Activated CD8-positive, alpha-beta T cell treated with anti-CD3 and anti-CD28 coated beads for 36 hours (primary cell): ENCODE measurements at regions not wholly inside any gene's neighbourhood (a gene's known extent, or its start where the extent isn't known, plus 50 kb on each side); places are given as distances from the start of the nearest gene placed in this dataset.
"Not testable (repeated sequence)": the region's sequence is repeated elsewhere in the genome, so short reads cannot be mapped to it uniquely, and the experiment has no call there.

Experiments
- ATAC-seq: fragments of 200-7000 bp; cut with Tn5 transposase; one replicate; pipeline ENCODE4 v1.10.0; 2021; ENCODE audit warnings: mild to moderate bottlenecking, moderate library complexity
- CTCF ChIA-PET: fragments of 350-600 bp; sonication (Branson Sonifier 250); formaldehyde crosslinking; loops from one replicate; lab custom pipeline; 2021; ENCODE audit warnings: antibody characterized with exemption; lab: Charles Lee
- POLR2A ChIA-PET: fragments of 350-600 bp; sonication (Branson Sonifier 250); formaldehyde crosslinking; loops from one replicate; lab custom pipeline; 2021; ENCODE audit warnings: antibody characterized with exemption; lab: Charles Lee
- DNase-seq: peaks from one replicate; pipeline ENCODE4 v3.0.0-alpha.2; 2020
- H3K27ac Mint-ChIP-seq: one replicate; pipeline ENCODE4 v1.8.0; 2021; ENCODE audit warnings: mild to moderate bottlenecking, mixed read lengths
- H3K27me3 Mint-ChIP-seq: one replicate; pipeline ENCODE4 v1.8.0; 2021; ENCODE audit warnings: mixed read lengths
- H3K36me3 Mint-ChIP-seq: one replicate; pipeline ENCODE4 v1.8.0; 2021; ENCODE audit warnings: low read depth, mixed read lengths
- H3K4me1 Mint-ChIP-seq: one replicate; pipeline ENCODE4 v1.8.0; 2021; ENCODE audit warnings: low read depth, mixed read lengths
- H3K4me3 Mint-ChIP-seq: one replicate; pipeline ENCODE4 v1.8.0; 2021; ENCODE audit warnings: mild to moderate bottlenecking, moderate library complexity, mixed read lengths
- H3K9me3 Mint-ChIP-seq: one replicate; pipeline ENCODE4 v1.8.0; 2021; ENCODE audit warnings: mixed read lengths
- intact Hi-C: fragments of 100-400 bp; cut with micrococcal nuclease; formaldehyde crosslinking; loops from one replicate; pipeline ENCODE4 v1.10.0; 2022
- TF ChIP-seq, protein P1 (sequence below): fragments of 200-600 bp; IDR thresholded peaks from one replicate; pipeline ENCODE4 v1.8.0; 2022; ENCODE audit warnings: antibody characterized with exemption, mild to moderate bottlenecking

DNA sequence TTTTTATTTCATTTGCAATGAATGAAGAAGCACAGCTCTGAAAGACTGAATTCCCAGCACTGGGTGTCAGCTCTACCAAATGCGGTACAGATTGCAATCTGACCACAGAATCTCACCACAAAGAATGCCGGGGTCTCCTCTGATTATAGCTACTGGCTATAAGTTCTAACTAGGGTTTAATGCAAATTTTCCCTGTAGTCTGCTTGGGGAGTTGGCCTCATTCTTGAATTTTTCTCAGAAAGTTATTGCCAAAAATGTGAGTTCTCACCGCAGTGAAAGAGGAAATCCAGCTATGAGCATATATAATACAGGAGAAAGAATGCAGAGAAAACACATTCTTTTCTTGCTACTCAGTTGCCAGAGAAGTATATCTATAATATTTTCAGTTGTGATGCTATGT lies 1255.7 kb upstream of the LRRTM3 start:
- ChIA-PET POLR2A (no interaction called here), CTCF (no interaction called here)
- Mint-ChIP-seq H3K4me3 (no peak overlapping the region), H3K9me3 (peaks cover 2% of the 10 kb centered on the region), H3K4me1 (no peaks in the 10 kb centered on the region), H3K36me3 (no peaks in the 10 kb centered on the region), H3K27me3 (no peaks in the 10 kb centered on the region), H3K27ac (no peak overlapping the region)
- DNase-seq (no peak), ATAC-seq (no peak)
- intact Hi-C loops: no loop called here
- TF ChIP-seq, protein P1, sequence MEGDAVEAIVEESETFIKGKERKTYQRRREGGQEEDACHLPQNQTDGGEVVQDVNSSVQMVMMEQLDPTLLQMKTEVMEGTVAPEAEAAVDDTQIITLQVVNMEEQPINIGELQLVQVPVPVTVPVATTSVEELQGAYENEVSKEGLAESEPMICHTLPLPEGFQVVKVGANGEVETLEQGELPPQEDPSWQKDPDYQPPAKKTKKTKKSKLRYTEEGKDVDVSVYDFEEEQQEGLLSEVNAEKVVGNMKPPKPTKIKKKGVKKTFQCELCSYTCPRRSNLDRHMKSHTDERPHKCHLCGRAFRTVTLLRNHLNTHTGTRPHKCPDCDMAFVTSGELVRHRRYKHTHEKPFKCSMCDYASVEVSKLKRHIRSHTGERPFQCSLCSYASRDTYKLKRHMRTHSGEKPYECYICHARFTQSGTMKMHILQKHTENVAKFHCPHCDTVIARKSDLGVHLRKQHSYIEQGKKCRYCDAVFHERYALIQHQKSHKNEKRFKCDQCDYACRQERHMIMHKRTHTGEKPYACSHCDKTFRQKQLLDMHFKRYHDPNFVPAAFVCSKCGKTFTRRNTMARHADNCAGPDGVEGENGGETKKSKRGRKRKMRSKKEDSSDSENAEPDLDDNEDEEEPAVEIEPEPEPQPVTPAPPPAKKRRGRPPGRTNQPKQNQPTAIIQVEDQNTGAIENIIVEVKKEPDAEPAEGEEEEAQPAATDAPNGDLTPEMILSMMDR: no peak

GRCh38 chr10:65670596-65670995 lies 1255.2 kb upstream of the LRRTM3 start:
- DNase-seq, intact Hi-C loops, H3K27me3 Mint-ChIP-seq, H3K4me3 Mint-ChIP-seq, H3K27ac Mint-ChIP-seq, ATAC-seq, H3K9me3 Mint-ChIP-seq, H3K36me3 Mint-ChIP-seq, H3K4me1 Mint-ChIP-seq, POLR2A ChIA-PET, CTCF ChIA-PET: not testable (repeated sequence)

- Mint-ChIP-seq H3K9me3 (peaks cover 1% of the 10 kb centered on the region), H3K4me1 (no peaks in the 10 kb centered on the region), H3K27me3 (no peaks in the 10 kb centered on the region), H3K4me3 (no peak overlapping the region), H3K27ac (no peak overlapping the region), H3K36me3 (no peaks in the 10 kb centered on the region)
- ATAC-seq (no peak), DNase-seq (no peak)
- ChIA-PET POLR2A (no interaction called here), CTCF (no interaction called here)
- TF ChIP-seq, protein P1: no peak
- intact Hi-C loops: no loop called here
Observed at GRCh38 chr10:65675236-65675635, 1250.6 kb upstream of the LRRTM3 start.

DNA sequence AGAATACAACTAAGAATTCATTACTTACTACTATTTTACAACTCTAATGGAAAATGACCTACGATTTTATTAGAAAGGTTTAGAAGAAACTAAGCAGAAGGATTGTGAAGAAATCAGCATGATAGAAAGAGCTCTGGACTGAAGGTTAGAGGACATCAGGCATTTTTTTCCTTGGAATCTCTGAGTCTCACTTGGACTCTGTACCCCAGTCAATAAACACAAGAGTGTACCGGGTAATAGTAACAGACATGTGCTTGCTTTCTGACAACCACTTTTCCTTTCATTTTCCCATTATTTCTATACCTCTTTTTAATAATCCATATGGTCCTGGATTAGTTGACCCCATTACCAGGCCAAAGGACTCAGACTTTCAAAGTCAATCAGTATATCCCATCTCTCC lies 1240.9 kb upstream of the LRRTM3 start:
- peaks cover 14% of the 10 kb centered on the region for H3K9me3 Mint-ChIP-seq
- H3K27me3 Mint-ChIP-seq: no peaks in the 10 kb centered on the region
- TF ChIP-seq, protein P1: no peak
- H3K4me1 Mint-ChIP-seq: no peaks in the 10 kb centered on the region
- H3K4me3 Mint-ChIP-seq: no peak overlapping the region
- POLR2A ChIA-PET: no interaction called here
- no peak for ATAC-seq
- no peak for DNase-seq
- CTCF ChIA-PET: no interaction called here
- intact Hi-C loops: no loop called here
- H3K36me3 Mint-ChIP-seq: no peaks in the 10 kb centered on the region
- no peak overlapping the region for H3K27ac Mint-ChIP-seq

DNA sequence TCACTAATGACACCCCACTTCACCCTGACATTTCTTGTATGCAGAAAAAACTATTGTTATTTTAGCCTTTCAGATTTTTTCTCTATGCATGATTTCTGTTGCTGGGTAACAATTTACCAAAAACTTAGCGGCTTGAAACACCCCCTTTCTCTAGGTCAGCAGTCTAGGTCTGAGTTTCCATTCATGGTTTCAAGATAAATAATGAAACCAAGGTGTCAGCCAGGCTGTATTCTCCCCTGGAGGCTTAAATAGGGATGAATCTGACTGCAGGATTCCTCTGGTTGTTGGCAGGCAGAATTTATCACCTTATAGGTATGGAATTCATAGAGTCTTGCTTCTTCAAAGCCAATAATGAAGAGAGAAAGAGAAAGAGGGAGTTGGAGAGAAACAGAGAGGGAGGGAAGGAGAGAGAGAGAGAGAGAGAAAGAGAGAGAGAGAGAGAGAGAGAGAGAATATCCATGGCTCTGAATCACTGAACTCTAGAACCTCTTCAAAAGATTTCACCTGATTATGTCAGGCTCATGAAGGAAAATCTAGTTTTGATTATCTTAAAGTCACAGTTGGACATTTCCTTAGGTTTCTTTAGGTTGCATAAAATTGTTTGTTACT lies 1224.6 kb upstream of the LRRTM3 start:
- TF ChIP-seq, protein P1: no peak
- H3K36me3 Mint-ChIP-seq: no peaks in the 10 kb centered on the region
- H3K27ac Mint-ChIP-seq: no peak overlapping the region
- ChIA-PET POLR2A (no interaction called here), CTCF (no interaction called here)
- no peaks in the 10 kb centered on the region for H3K4me1 Mint-ChIP-seq
- DNase-seq: no peak
- intact Hi-C loops: no loop called here
- peaks cover 10% of the 10 kb centered on the region for H3K9me3 Mint-ChIP-seq
- no peak for ATAC-seq
- H3K4me3 Mint-ChIP-seq: no peak overlapping the region
- no peaks in the 10 kb centered on the region for H3K27me3 Mint-ChIP-seq

- DNase-seq (no peak), ATAC-seq (no peak)
- H3K4me3 Mint-ChIP-seq: no peak overlapping the region
- POLR2A ChIA-PET: no interaction called here
- TF ChIP-seq, protein P1: no peak
- CTCF ChIA-PET: no interaction called here
- intact Hi-C loops: no loop called here
- H3K9me3 Mint-ChIP-seq: peaks cover 12% of the 10 kb centered on the region
- H3K27me3 Mint-ChIP-seq: no peaks in the 10 kb centered on the region
- H3K4me1 Mint-ChIP-seq: no peaks in the 10 kb centered on the region
- no peak overlapping the region for H3K27ac Mint-ChIP-seq
- no peaks in the 10 kb centered on the region for H3K36me3 Mint-ChIP-seq
Observed at GRCh38 chr10:65708057-65708456, 1217.8 kb upstream of the LRRTM3 start.
